Colonic mucosa (tissue), 4 donors: ENCODE measurements at regions not wholly inside any gene's neighbourhood (a gene's known extent, or its start where the extent isn't known, plus 50 kb on each side); places are given as distances from the start of the nearest gene placed in this dataset.

Source experiments
- DNase-seq: peaks from one replicate; pipeline ENCODE4 v3.0.0-alpha.2; 2020
- H3K27ac ChIP-seq: fragments of 200-600 bp; one replicate; pipeline ENCODE4 v1.8.0; 2021
- H3K27me3 ChIP-seq: fragments of 200-600 bp; one replicate; pipeline ENCODE4 v1.8.0; 2021
- H3K36me3 ChIP-seq: fragments of 200-600 bp; one replicate; pipeline ENCODE4 v1.8.0; 2021
- H3K4me1 ChIP-seq: fragments of 200-600 bp; one replicate; pipeline ENCODE4 v1.8.0; 2021; ENCODE audit warnings: mild to moderate bottlenecking
- H3K4me3 ChIP-seq: fragments of 200-600 bp; one replicate; pipeline ENCODE4 v1.8.0; 2021
- H3K9ac ChIP-seq, 2 donors: one replicate each; pipeline ENCODE4 v1.7.0; 2013; ENCODE audit warnings: control low read depth in 2 of 2, low read depth in 2 of 2, low read length in 2 of 2
- H3K9me3 ChIP-seq: fragments of 200-600 bp; one replicate; pipeline ENCODE4 v1.8.0; 2021
- intact Hi-C: fragments of 100-400 bp; cut with DNase I; formaldehyde crosslinking; loops from one replicate; pipeline ENCODE4 v1.14.1; 2022
- TF ChIP-seq, protein P1 (sequence below): fragments of 200-600 bp; IDR thresholded peaks from one replicate; pipeline ENCODE4 v1.8.0; 2022; ENCODE audit warnings: antibody characterized with exemption, mild to moderate bottlenecking
- donor health status: healthy.
- donor health status: DM: no; HTN: no; CAD: no.
- donor health status: DM: no; HTN: no; CAD: no.

DNA sequence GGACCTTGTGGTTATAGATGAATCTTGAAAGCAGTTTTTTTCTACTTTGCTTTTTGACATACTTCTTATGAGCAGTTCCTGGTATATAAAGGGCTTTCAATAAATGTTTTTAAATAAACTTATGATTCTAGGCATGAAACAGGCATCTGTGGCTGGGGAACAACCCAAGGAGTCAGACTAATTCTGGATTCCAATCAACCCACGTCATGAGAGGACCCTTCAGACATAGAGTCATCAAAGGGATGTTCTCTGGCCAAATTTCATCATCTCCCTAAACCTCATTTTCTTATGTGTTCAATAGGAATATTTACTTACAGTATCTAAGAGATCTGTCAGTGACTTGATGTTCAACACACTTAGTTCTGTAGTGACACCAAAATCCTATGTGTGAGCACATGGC lies 243.8 kb upstream of the ZNF462 start:
- H3K27me3 ChIP-seq = no peaks in the 10 kb centered on the region
- intact Hi-C loops = no loop called here
- TF ChIP-seq, protein P1, sequence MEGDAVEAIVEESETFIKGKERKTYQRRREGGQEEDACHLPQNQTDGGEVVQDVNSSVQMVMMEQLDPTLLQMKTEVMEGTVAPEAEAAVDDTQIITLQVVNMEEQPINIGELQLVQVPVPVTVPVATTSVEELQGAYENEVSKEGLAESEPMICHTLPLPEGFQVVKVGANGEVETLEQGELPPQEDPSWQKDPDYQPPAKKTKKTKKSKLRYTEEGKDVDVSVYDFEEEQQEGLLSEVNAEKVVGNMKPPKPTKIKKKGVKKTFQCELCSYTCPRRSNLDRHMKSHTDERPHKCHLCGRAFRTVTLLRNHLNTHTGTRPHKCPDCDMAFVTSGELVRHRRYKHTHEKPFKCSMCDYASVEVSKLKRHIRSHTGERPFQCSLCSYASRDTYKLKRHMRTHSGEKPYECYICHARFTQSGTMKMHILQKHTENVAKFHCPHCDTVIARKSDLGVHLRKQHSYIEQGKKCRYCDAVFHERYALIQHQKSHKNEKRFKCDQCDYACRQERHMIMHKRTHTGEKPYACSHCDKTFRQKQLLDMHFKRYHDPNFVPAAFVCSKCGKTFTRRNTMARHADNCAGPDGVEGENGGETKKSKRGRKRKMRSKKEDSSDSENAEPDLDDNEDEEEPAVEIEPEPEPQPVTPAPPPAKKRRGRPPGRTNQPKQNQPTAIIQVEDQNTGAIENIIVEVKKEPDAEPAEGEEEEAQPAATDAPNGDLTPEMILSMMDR = no peak
- no peak overlapping the region for H3K9ac ChIP-seq
- DNase-seq = no peak
- H3K4me3 ChIP-seq = no peak overlapping the region
- H3K9me3 ChIP-seq = no peaks in the 10 kb centered on the region
- no peak overlapping the region for H3K27ac ChIP-seq
- no peaks in the 10 kb centered on the region for H3K36me3 ChIP-seq
- H3K4me1 ChIP-seq = no peaks in the 10 kb centered on the region

DNA sequence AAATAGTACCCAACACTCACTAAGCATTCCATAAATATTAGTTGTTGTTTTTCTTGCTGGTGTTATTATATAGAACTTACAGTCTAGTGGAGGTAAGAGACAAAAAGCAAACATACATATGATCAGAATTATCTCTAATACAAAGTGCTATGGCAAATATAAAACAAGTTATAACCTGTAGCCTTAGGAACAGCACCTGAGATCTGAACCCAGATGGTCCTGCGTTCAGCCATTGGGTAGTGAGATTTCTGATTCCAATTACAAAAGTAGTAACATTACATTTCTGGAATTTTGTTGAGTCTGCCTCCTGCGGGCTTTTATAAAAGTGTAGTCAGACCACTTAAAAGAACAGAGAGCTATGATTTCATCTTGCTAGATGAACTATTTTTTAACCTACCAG lies 242.9 kb upstream of the ZNF462 start:
- no peaks in the 10 kb centered on the region for H3K27me3 ChIP-seq

GRCh38 chr9:106620866-106621265 lies 242.1 kb upstream of the ZNF462 start:
- Histone ChIP-seq H3K9me3 (no peaks in the 10 kb centered on the region), H3K9ac (no peak overlapping the region), H3K27me3 (no peaks in the 10 kb centered on the region), H3K27ac (no peak overlapping the region), H3K4me3 (no peak overlapping the region), H3K36me3 (no peaks in the 10 kb centered on the region), H3K4me1 (no peaks in the 10 kb centered on the region)
- DNase-seq = no peak
- TF ChIP-seq, protein P1 = no peak
- intact Hi-C loops = no loop called here

More for the DNA sequence above, 242.9 kb upstream of the ZNF462 start:
- no peak overlapping the region for H3K9ac ChIP-seq
- no peaks in the 10 kb centered on the region for H3K36me3 ChIP-seq
- no peak overlapping the region for H3K27ac ChIP-seq
- H3K4me1 ChIP-seq = no peaks in the 10 kb centered on the region
- TF ChIP-seq, protein P1 = no peak
- intact Hi-C loops = no loop called here
- H3K4me3 ChIP-seq = no peak overlapping the region
- no peaks in the 10 kb centered on the region for H3K9me3 ChIP-seq
- no peak for DNase-seq

GRCh38 chr9:106621313-106622163 lies 241.4 kb upstream of the ZNF462 start:
- no peak overlapping the region for H3K9ac ChIP-seq
- DNase-seq = no peak
- H3K27me3 ChIP-seq = no peaks in the 10 kb centered on the region
- no peak overlapping the region for H3K4me3 ChIP-seq
- H3K4me1 ChIP-seq = no peaks in the 10 kb centered on the region
- TF ChIP-seq, protein P1 = no peak
- no peaks in the 10 kb centered on the region for H3K36me3 ChIP-seq
- H3K27ac ChIP-seq = no peak overlapping the region
- H3K9me3 ChIP-seq = no peaks in the 10 kb centered on the region
- intact Hi-C loops = no loop called here

DNA sequence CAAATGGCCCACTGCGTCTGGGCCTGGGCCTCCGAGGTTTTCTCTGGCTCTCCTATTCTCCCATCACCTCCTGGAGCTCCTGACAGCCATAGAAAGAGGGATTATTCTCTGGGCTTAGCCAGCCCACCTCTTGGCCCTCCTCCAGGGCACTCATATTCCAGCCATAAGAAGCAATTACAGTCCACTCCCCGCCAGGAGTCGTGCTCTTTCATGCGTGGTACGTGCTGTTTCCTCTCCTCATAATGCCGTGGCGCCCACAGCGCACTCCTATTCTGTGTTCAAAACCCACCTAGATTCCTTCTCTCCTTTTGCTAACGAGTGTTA lies 240.8 kb upstream of the ZNF462 start:
- TF ChIP-seq, protein P1 = no peak
- Histone ChIP-seq H3K27me3 (no peaks in the 10 kb centered on the region), H3K9ac (no peak overlapping the region), H3K4me3 (no peak overlapping the region), H3K4me1 (no peaks in the 10 kb centered on the region), H3K36me3 (no peaks in the 10 kb centered on the region), H3K27ac (no peak overlapping the region), H3K9me3 (no peaks in the 10 kb centered on the region)
- DNase-seq = no peak
- intact Hi-C loops = no loop called here
